ENCODE measurements at regions not wholly inside any gene's neighbourhood (a gene's known extent, or its start where the extent isn't known, plus 50 kb on each side); places are given as distances from the start of the nearest gene placed in this dataset.

- H3K9me3 ChIP-seq (ENCODE audit: insufficient read depth, low read depth, low read length), result no peaks in the 10 kb centered on the region
- TF ChIP-seq EZH2phosphoT487 (IDR thresholded peaks at IDR 0.05; ENCODE audit: borderline replicate concordance) (no peak), CTCF (conservative IDR thresholded peaks at IDR 0.05; ENCODE audit: low read length) (no peak)
- no peak overlapping the region for H3K4me2 ChIP-seq (ENCODE audit: low read depth, low read length, poor library complexity, severe bottlenecking)
- no peak overlapping the region for H2AFZ ChIP-seq (ENCODE audit: low read length)
- no peak overlapping the region for H3K9ac ChIP-seq (ENCODE audit: low read depth, low read length, poor library complexity, severe bottlenecking)
- no peak overlapping the region for H3K4me3 ChIP-seq (ENCODE audit: low read length, poor library complexity, severe bottlenecking)
- H3K9me2 ChIP-seq (replicated peaks; ENCODE audit: low read depth, low read length), result no peaks in the 10 kb centered on the region
- H4K20me1 ChIP-seq (ENCODE audit: insufficient read depth, low read length, poor library complexity, severe bottlenecking), result no peaks in the 10 kb centered on the region
- H3K27me3 ChIP-seq (ENCODE audit: insufficient read depth, low read length, poor library complexity, severe bottlenecking), result no peaks in the 10 kb centered on the region
- H3K36me3 ChIP-seq (ENCODE audit: insufficient read depth, low read length), result no peaks in the 10 kb centered on the region
- H3F3A ChIP-seq (ENCODE audit: low read depth), result peaks cover 7% of the 10 kb centered on the region
- no peaks in the 10 kb centered on the region for H3K79me2 ChIP-seq (ENCODE audit: insufficient read depth, low read length)
- peaks cover 37% of the 10 kb centered on the region for H3K4me1 ChIP-seq (ENCODE audit: insufficient read depth, low read length, poor library complexity, severe bottlenecking)
These were observed 140.3 kb upstream of the FER start for GRCh38 chr5:108607421-108607820.

GRCh38 chr5:108606185-108606584 is 141.5 kb upstream of the FER start:
- Histone ChIP-seq H3K36me3 (ENCODE audit: insufficient read depth, low read length) (no peaks in the 10 kb centered on the region), H3K79me2 (ENCODE audit: insufficient read depth, low read length) (no peaks in the 10 kb centered on the region), H3K27me3 (ENCODE audit: insufficient read depth, low read length, poor library complexity, severe bottlenecking) (no peaks in the 10 kb centered on the region), H3K9me3 (ENCODE audit: insufficient read depth, low read depth, low read length) (no peaks in the 10 kb centered on the region), H2AFZ (ENCODE audit: low read length) (no peak overlapping the region), H4K20me1 (ENCODE audit: insufficient read depth, low read length, poor library complexity, severe bottlenecking) (no peaks in the 10 kb centered on the region), H3K4me2 (ENCODE audit: low read depth, low read length, poor library complexity, severe bottlenecking) (peak overlapping the region; percentile 82), H3K9ac (ENCODE audit: low read depth, low read length, poor library complexity, severe bottlenecking) (no peak overlapping the region), H3K4me3 (ENCODE audit: low read length, poor library complexity, severe bottlenecking) (peak overlapping the region; percentile 55), H3K9me2 (replicated peaks; ENCODE audit: low read depth, low read length) (no peaks in the 10 kb centered on the region), H3F3A (ENCODE audit: low read depth) (peaks cover 7% of the 10 kb centered on the region), H3K4me1 (ENCODE audit: insufficient read depth, low read length, poor library complexity, severe bottlenecking) (peaks cover 37% of the 10 kb centered on the region)
- TF ChIP-seq CTCF (conservative IDR thresholded peaks at IDR 0.05; ENCODE audit: low read length) (no peak), EZH2phosphoT487 (IDR thresholded peaks at IDR 0.05; ENCODE audit: borderline replicate concordance) (no peak)

GRCh38 chr5:108602830-108603229 is 144.9 kb upstream of the FER start:
- no peaks in the 10 kb centered on the region for H3K79me2 ChIP-seq (ENCODE audit: insufficient read depth, low read length)
- peaks cover 7% of the 10 kb centered on the region for H3F3A ChIP-seq (ENCODE audit: low read depth)
- H3K4me3 ChIP-seq (ENCODE audit: low read length, poor library complexity, severe bottlenecking), result no peak overlapping the region
- H4K20me1 ChIP-seq (ENCODE audit: insufficient read depth, low read length, poor library complexity, severe bottlenecking), result no peaks in the 10 kb centered on the region
- H3K4me2 ChIP-seq (ENCODE audit: low read depth, low read length, poor library complexity, severe bottlenecking), result no peak overlapping the region
- no peaks in the 10 kb centered on the region for H3K27me3 ChIP-seq (ENCODE audit: insufficient read depth, low read length, poor library complexity, severe bottlenecking)
- H2AFZ ChIP-seq (ENCODE audit: low read length), result no peak overlapping the region
- H3K4me1 ChIP-seq (ENCODE audit: insufficient read depth, low read length, poor library complexity, severe bottlenecking), result peaks cover 32% of the 10 kb centered on the region
- TF ChIP-seq EZH2phosphoT487 (IDR thresholded peaks at IDR 0.05; ENCODE audit: borderline replicate concordance) (no peak), CTCF (conservative IDR thresholded peaks at IDR 0.05; ENCODE audit: low read length) (no peak)
- H3K9ac ChIP-seq (ENCODE audit: low read depth, low read length, poor library complexity, severe bottlenecking), result no peak overlapping the region
- no peaks in the 10 kb centered on the region for H3K9me3 ChIP-seq (ENCODE audit: insufficient read depth, low read depth, low read length)
- no peaks in the 10 kb centered on the region for H3K36me3 ChIP-seq (ENCODE audit: insufficient read depth, low read length)
- H3K9me2 ChIP-seq (replicated peaks; ENCODE audit: low read depth, low read length), result no peaks in the 10 kb centered on the region

Measured in Loucy (cell line).